ENCODE measurements at regions not wholly inside any gene's neighbourhood (a gene's known extent, or its start where the extent isn't known, plus 50 kb on each side); places are given as distances from the start of the nearest gene placed in this dataset.

- no peak for DNase-seq
These were observed 111.2 kb downstream of the ZNF280B start for GRCh38 chr22:22397292-22397870.

- DNase-seq: no peak
These were observed 110.5 kb downstream of the ZNF280B start for GRCh38 chr22:22397875-22398524.

- DNase-seq: no peak
These were observed 109.8 kb downstream of the ZNF280B start for GRCh38 chr22:22398530-22399327.

- DNase-seq: no peak
These were observed 108.4 kb downstream of the ZNF280B start for GRCh38 chr22:22400099-22400498.

- no peak for DNase-seq
These were observed 107.6 kb downstream of the ZNF280B start for GRCh38 chr22:22400964-22401363.

GRCh38 chr22:22401381-22401780 is 107.2 kb downstream of the ZNF280B start:
- DNase-seq: no peak

GRCh38 chr22:22403306-22403705 is 105.2 kb downstream of the ZNF280B start:
- DNase-seq: no peak

- no peak for DNase-seq
These were observed 104.8 kb downstream of the ZNF280B start for GRCh38 chr22:22403771-22404170.

GRCh38 chr22:22404598-22405284 is 103.8 kb downstream of the ZNF280B start:
- no peak for DNase-seq

- no peak for DNase-seq
These were observed 102.0 kb downstream of the ZNF280B start for GRCh38 chr22:22406445-22407027.

GRCh38 chr22:22407061-22407460 is 101.5 kb downstream of the ZNF280B start:
- no peak for DNase-seq

GRCh38 chr22:22408269-22408668 is 100.3 kb downstream of the ZNF280B start:
- no peak for DNase-seq

GRCh38 chr22:22408731-22409696 is 99.5 kb downstream of the ZNF280B start:
- no peak for DNase-seq

- DNase-seq: no peak
These were observed 98.4 kb downstream of the ZNF280B start for GRCh38 chr22:22410121-22410520.

- DNase-seq: no peak
These were observed 97.9 kb downstream of the ZNF280B start for GRCh38 chr22:22410677-22411076.

GRCh38 chr22:22414266-22414665 is 94.3 kb downstream of the ZNF280B start:
- DNase-seq: no peak

- no peak for DNase-seq
These were observed 90.9 kb downstream of the ZNF280B start for GRCh38 chr22:22417495-22418162.

GRCh38 chr22:22418163-22418549 is 90.4 kb downstream of the ZNF280B start:
- DNase-seq: no peak

- DNase-seq: no peak
These were observed 89.6 kb downstream of the ZNF280B start for GRCh38 chr22:22418957-22419356.

- no peak for DNase-seq
These were observed 88.0 kb downstream of the ZNF280B start for GRCh38 chr22:22420580-22420979.

- no peak for DNase-seq
These were observed 87.2 kb downstream of the ZNF280B start for GRCh38 chr22:22421392-22421791.
